ENCODE measurements at regions not wholly inside any gene's neighbourhood (a gene's known extent, or its start where the extent isn't known, plus 50 kb on each side); places are given as distances from the start of the nearest gene placed in this dataset.

DNA sequence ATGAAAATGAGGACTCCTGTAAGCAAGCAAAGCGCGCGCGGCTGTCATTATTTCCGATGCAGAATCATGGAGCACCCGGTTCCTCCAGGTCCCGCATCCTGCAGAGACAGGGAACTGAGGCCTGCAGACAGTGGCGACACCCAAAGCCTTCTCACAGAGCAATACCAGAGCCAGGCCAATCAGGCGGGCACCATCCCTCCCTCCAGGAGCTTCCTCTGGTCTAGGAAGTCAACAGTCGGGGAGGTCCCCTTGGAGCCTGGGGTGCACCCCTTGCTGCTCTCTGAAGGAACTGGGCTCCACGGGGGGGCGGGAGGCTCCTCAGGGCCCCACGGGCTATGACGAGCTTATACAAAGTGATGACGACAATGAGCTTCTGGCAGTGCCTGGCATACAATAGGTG, 60.3 kb upstream of the HPCAL1 start:
- TF ChIP-seq, protein P1, sequence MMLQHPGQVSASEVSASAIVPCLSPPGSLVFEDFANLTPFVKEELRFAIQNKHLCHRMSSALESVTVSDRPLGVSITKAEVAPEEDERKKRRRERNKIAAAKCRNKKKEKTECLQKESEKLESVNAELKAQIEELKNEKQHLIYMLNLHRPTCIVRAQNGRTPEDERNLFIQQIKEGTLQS (IDR thresholded peaks at IDR 0.05): no peak
- TF ChIP-seq, protein P2, sequence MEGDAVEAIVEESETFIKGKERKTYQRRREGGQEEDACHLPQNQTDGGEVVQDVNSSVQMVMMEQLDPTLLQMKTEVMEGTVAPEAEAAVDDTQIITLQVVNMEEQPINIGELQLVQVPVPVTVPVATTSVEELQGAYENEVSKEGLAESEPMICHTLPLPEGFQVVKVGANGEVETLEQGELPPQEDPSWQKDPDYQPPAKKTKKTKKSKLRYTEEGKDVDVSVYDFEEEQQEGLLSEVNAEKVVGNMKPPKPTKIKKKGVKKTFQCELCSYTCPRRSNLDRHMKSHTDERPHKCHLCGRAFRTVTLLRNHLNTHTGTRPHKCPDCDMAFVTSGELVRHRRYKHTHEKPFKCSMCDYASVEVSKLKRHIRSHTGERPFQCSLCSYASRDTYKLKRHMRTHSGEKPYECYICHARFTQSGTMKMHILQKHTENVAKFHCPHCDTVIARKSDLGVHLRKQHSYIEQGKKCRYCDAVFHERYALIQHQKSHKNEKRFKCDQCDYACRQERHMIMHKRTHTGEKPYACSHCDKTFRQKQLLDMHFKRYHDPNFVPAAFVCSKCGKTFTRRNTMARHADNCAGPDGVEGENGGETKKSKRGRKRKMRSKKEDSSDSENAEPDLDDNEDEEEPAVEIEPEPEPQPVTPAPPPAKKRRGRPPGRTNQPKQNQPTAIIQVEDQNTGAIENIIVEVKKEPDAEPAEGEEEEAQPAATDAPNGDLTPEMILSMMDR (IDR thresholded peaks at IDR 0.05 in 2 of 3, conservative IDR thresholded peaks at IDR 0.05 in 1 of 3; ENCODE audit: borderline replicate concordance in 1 of 3, insufficient read depth in 1 of 3, low read depth in 2 of 3, low read length in 2 of 3): no peak
- TF ChIP-seq RAD21 (IDR thresholded peaks at IDR 0.05; ENCODE audit: low read depth): no peak
- TF ChIP-seq POLR2AphosphoS5 (IDR thresholded peaks at IDR 0.05; ENCODE audit: low read depth, low read length): no peak
- no peak for TF ChIP-seq SRF (IDR thresholded peaks at IDR 0.05; ENCODE audit: low read depth)
- no peak for TF ChIP-seq POLR2A (IDR thresholded peaks at IDR 0.05; ENCODE audit: borderline replicate concordance, extremely low read depth, insufficient read depth, insufficient read length)
- TF ChIP-seq SIN3A (IDR thresholded peaks at IDR 0.05; ENCODE audit: low read depth): no peak
- no peak for TF ChIP-seq EZH2 (IDR thresholded peaks at IDR 0.05)
- TF ChIP-seq, protein P3, sequence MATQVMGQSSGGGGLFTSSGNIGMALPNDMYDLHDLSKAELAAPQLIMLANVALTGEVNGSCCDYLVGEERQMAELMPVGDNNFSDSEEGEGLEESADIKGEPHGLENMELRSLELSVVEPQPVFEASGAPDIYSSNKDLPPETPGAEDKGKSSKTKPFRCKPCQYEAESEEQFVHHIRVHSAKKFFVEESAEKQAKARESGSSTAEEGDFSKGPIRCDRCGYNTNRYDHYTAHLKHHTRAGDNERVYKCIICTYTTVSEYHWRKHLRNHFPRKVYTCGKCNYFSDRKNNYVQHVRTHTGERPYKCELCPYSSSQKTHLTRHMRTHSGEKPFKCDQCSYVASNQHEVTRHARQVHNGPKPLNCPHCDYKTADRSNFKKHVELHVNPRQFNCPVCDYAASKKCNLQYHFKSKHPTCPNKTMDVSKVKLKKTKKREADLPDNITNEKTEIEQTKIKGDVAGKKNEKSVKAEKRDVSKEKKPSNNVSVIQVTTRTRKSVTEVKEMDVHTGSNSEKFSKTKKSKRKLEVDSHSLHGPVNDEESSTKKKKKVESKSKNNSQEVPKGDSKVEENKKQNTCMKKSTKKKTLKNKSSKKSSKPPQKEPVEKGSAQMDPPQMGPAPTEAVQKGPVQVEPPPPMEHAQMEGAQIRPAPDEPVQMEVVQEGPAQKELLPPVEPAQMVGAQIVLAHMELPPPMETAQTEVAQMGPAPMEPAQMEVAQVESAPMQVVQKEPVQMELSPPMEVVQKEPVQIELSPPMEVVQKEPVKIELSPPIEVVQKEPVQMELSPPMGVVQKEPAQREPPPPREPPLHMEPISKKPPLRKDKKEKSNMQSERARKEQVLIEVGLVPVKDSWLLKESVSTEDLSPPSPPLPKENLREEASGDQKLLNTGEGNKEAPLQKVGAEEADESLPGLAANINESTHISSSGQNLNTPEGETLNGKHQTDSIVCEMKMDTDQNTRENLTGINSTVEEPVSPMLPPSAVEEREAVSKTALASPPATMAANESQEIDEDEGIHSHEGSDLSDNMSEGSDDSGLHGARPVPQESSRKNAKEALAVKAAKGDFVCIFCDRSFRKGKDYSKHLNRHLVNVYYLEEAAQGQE (IDR thresholded peaks at IDR 0.05; ENCODE audit: low read depth): no peak
- TF ChIP-seq SP1 (IDR thresholded peaks at IDR 0.05; ENCODE audit: low read depth): no peak
- TF ChIP-seq, protein P4, sequence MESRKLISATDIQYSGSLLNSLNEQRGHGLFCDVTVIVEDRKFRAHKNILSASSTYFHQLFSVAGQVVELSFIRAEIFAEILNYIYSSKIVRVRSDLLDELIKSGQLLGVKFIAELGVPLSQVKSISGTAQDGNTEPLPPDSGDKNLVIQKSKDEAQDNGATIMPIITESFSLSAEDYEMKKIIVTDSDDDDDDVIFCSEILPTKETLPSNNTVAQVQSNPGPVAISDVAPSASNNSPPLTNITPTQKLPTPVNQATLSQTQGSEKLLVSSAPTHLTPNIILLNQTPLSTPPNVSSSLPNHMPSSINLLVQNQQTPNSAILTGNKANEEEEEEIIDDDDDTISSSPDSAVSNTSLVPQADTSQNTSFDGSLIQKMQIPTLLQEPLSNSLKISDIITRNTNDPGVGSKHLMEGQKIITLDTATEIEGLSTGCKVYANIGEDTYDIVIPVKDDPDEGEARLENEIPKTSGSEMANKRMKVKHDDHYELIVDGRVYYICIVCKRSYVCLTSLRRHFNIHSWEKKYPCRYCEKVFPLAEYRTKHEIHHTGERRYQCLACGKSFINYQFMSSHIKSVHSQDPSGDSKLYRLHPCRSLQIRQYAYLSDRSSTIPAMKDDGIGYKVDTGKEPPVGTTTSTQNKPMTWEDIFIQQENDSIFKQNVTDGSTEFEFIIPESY (IDR thresholded peaks at IDR 0.05; ENCODE audit: extremely low read depth, insufficient replicate concordance, low read length): no peak
- TF ChIP-seq EGR1 (IDR thresholded peaks at IDR 0.05; ENCODE audit: low read depth): no peak
